SW480 (cell line): ENCODE measurements at regions not wholly inside any gene's neighbourhood (a gene's known extent, or its start where the extent isn't known, plus 50 kb on each side); places are given as distances from the start of the nearest gene placed in this dataset.
A peak's percentile ranks its signal among the peaks of the same experiment; 100 is the strongest.

Experiments
- DNase-seq: peaks from one replicate; pipeline ENCODE4 v3.0.0-alpha.2; 2016; ENCODE audit warnings: low spot score

DNA sequence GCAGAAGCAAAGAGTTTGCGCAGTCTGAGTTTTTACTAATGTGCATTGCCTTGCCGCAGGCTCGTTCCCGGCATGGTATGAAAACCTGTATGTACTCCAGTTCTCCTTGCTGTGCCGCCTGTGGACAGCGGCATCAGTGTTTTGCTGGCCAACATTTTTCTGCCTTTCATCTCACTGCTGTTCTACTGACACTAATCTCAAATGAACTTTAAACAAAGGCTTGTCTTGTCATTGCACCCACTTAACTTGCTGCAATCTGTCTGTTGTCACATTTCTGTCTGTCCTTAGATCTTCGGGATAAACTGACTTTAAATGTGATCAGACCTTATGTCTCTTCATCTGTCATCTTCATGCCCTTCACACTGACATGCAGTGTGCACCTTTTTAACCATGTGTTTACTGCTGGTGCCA is 71.7 kb upstream of the ZNRF2 start:
- no peak for DNase-seq

DNA sequence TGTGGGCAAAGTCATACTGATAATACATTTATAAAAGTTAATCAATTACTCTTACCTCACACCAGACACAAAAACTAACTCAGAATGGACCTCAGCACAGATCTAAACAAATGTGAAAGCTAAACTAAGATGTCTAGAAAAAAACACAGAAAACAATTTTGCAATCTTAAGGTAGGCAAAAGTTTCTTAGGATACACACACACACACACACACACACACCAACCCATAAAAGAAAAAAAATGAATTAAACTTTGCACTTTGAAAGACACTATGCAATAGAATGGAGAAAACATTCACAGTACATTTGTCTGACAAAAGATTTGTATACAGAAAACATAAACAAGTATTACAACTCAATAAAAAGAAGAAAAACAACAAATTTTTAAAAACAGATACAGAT is 70.8 kb upstream of the ZNRF2 start:
- DNase-seq = no peak

DNA sequence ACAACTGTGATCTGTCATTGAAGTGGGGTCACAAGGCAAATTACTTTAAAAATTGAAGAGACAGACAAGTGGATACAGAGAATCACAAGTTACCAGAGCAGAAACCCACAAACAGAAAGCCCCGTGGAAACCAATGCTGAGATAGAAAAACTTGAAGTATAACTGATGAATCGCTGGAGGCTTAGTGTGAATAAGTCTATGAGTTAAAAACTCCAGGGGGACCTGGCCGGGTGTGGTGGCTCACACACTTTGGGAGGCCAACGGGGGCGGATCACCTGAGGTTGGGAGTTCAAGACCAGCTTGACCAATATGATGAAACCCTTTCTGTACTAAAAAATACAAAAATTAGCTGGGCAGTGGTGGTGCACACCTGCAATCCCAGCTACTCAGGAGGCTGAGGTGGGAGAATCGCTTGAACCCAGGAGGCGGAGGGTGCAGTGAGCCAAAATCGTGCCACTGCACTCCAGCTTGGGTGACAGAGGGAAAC is 69.7 kb upstream of the ZNRF2 start:
- DNase-seq = no peak

DNA sequence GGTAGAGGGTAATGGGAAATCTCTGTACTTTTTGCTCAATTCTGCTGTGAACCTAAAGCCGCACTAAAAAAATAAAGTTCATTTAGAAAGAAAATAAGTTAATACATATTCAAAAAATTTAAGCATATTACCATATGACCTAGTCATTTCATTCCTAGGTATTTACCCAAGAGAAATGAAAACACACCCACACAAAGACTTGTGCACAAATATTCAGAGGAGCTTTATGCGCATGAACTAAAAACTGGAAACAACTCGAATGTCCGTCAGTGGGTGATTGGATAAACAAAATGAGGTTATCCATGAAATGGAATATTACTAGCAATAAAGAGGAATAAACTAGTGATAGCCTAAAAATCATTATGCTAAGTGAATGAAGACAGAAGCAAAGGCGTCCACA is 62.6 kb upstream of the ZNRF2 start:
- DNase-seq = no peak

DNA sequence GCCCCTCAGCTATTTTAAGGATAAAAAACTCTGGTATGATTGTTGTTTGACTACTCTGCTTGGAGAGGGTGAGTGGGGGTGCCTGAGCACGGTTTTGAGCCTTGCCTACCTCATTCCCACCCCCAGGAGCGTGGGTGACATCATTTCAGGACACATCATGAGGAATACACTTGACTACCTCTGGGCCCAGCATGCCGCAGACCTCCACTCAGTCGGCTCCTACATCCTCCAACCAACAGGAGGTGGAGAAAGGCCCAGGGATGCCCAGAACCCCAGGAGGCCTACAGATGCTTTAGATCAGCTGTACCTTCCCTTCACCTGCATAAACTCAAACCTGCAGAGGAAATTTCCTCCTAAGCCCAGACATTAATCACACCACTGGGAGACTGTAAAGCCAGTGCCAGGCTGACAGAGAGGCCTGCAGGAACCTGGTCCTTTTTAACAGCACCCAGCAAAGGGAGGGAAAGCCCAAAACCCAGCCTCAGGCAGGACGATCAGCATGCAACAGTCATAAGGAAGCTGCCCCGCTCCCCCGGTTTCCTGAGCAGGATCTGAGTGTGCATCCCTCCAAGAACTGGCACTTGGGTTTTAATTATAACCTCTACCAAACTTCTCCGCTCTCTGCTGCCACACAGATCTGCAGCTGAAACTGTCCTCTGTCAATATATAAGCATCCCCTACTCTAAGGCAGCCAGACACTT is 61.7 kb upstream of the ZNRF2 start:
- no peak for DNase-seq

DNA sequence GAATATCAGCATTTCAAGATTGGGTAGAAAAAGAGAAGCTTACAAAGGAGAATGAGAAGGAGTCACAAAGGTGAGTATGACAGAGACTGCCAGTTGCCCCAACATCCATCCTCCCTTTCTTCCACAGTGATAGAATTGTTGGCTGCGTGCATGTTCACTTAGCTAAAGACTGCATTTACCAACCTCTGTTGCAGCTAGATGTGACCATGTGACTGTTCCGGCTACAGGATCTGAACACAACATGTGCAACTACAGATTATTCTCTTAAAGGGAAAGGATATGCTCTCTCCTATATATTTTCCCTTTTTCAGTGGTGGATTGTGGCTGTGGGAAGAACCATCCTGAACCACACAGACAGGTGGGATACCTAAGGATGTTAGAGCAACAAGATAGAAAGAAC is 60.5 kb upstream of the ZNRF2 start:
- no peak for DNase-seq

DNA sequence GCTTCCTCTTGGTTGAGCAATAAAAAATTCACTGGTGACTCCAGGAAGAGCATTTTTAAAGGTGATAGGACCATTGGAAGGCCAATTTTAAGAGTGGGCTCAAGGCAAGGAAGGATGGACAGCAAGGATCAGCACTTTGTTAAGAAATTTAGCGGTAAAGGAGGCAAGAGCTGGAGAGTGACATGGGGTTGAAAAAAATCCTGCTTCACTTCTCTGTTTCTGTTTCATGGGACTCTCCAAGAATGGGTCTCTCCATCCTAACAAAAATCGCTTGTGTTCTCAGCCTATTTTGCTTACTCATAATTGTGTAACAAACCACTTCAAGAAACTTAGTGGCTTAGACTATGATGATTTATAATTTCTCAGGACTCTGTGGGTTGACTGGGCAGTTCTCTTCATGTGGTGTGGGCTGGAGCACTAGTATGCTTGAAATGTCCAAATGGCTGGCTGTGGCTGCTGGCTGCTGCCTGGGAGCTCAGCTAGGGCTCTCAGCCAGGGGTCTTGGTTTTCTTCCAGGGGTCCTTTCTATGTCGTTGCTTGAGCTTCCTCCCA is 59.8 kb upstream of the ZNRF2 start:
- DNase-seq = peak; percentile 90

DNA sequence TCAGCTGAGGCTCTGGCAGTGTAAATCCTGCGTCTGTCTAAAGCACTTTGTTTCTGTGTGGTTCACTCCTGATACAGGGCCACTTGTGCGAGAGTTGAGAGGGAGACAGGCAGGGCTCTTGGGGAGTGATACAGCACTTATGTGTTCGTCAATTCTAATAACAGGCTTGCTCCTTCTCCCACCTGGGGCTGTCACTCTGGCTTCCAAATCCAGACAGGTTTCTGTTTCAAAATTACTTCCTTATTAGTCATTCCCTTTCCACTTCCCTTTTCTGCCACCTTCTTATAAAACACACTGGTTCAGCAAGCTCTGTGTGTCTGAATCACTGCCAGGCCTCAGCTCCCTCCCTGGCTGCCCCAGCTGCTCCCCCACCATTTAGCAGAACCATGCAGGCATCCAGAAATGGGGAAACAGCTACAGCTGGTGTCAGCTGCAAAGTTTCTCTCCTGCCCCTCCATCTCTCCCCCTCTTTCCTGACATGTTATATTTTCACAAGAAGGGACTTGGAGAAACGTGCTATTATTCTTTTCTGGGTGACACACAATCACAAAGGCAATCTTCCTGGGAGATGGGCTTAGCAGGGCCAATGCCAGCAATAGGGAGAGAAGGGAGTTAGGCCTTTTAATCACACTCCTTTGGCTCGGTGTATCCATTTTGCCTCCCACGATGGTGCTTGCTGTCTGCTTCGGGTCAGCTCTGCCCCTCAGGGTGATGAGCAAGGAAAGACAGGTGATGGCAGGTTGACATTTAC is 58.4 kb upstream of the ZNRF2 start:
- peak; percentile 93 for DNase-seq

DNA sequence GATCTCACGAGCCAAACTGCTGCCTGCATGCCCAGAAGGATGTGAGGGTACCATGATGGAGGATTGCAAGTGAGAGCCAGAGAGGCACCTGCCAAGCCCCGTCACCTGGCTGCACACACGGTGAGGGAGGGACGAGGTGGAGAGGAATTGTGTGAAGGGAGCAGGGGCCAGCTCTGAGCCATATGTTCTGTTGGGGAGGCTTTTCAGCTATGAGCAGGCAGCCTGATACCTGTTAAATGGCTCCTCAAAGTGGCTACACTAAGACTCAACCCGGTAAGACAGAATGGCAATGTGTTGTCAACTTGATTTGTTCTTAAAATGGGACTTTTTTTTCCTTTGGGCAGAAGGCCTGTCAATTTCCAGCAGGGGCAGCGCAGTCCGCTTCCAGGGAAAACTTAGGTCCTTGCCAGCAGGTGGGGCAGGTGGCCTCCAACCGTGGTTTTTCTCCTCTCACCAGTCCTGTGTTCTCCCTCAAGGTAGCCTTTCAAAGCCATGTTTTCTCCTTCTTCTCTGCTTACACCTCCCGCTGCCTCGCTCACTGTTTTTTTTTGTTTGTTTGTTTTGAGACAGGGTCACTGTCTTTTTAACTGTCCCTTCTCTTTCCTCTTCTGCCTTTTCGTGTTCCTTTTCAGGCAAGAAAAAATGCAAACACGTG is 57.7 kb upstream of the ZNRF2 start:
- peak; percentile 81 for DNase-seq

DNA sequence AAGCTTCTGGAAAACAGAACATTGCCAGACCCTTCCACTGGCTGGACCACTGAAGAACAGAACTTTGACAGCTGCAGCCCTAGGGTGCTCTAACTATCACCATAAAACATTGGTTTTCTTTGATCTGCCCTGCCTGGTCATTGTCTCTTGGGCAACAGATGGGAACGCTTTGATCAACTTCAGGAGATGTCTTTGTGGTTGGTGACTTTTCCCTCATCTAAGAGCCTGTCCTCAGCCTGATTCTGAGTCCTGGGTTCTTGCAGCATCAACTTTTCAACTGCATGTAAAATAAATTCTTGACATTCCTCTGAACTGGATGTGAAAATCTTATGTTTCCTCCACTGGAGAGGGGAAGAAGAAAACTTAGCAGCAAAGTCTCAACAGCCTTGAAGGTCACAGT is 53.1 kb upstream of the ZNRF2 start:
- DNase-seq = peak; percentile 91

DNA sequence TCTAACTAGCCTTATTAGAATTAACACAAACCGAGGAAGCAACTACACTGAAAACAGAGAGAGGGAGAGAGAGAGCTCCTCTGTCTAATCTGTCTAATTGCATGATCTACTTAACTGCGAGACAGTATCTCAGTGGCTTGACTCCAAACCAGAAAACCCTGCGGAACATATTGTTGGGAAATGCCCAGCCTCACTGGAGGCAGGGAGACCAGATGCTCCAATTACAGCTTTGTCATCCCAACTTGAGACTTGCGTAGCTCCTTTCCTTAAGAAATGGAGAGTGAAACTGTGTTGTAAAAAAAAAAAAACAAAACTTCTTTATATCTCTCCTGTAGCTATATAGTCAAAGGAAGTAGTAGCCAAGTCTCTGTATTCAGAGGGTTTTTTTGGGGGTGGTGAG is 52.0 kb upstream of the ZNRF2 start:
- DNase-seq = no peak
